ENCODE measurements at regions not wholly inside any gene's neighbourhood (a gene's known extent, or its start where the extent isn't known, plus 50 kb on each side); places are given as distances from the start of the nearest gene placed in this dataset.
"Not testable (repeated sequence)": the region's sequence is repeated elsewhere in the genome, so short reads cannot be mapped to it uniquely, and the experiment has no call there.

GRCh38 chr1:229920683-229921082, 146.4 kb upstream of the GALNT2 start:
- no peak for DNase-seq (ENCODE audit: low spot score)

GRCh38 chr1:229922249-229922648, 144.8 kb upstream of the GALNT2 start:
- no peak for DNase-seq (ENCODE audit: low spot score)

GRCh38 chr1:229924639-229925038, 142.4 kb upstream of the GALNT2 start:
- no peak for DNase-seq (ENCODE audit: low spot score)

GRCh38 chr1:229928767-229929166, 138.3 kb upstream of the GALNT2 start:
- DNase-seq (ENCODE audit: low spot score) = no peak

- not testable (repeated sequence) for DNase-seq (ENCODE audit: low spot score)
Observed at GRCh38 chr1:229931751-229932150, 135.3 kb upstream of the GALNT2 start.

GRCh38 chr1:229935157-229935556, 131.9 kb upstream of the GALNT2 start:
- DNase-seq (ENCODE audit: low spot score) = not testable (repeated sequence)

- no peak for DNase-seq (ENCODE audit: low spot score)
Observed at GRCh38 chr1:229938551-229938950, 128.5 kb upstream of the GALNT2 start.

GRCh38 chr1:229940684-229941083, 126.4 kb upstream of the GALNT2 start:
- DNase-seq (ENCODE audit: low spot score) = no peak

GRCh38 chr1:229941160-229941559, 125.9 kb upstream of the GALNT2 start:
- DNase-seq (ENCODE audit: low spot score) = no peak

- DNase-seq (ENCODE audit: low spot score) = no peak
Observed at GRCh38 chr1:229941831-229942230, 125.2 kb upstream of the GALNT2 start.

- no peak for DNase-seq (ENCODE audit: low spot score)
Observed at GRCh38 chr1:229942501-229942900, 124.5 kb upstream of the GALNT2 start.

GRCh38 chr1:229943148-229943714, 123.8 kb upstream of the GALNT2 start:
- DNase-seq (ENCODE audit: low spot score) = no peak

GRCh38 chr1:229943988-229944743, 122.9 kb upstream of the GALNT2 start:
- no peak for DNase-seq (ENCODE audit: low spot score)

- DNase-seq (ENCODE audit: low spot score) = no peak
Observed at GRCh38 chr1:229945795-229946194, 121.2 kb upstream of the GALNT2 start.

GRCh38 chr1:229947968-229948367, 119.1 kb upstream of the GALNT2 start:
- DNase-seq (ENCODE audit: low spot score) = no peak

- no peak for DNase-seq (ENCODE audit: low spot score)
Observed at GRCh38 chr1:229948438-229948837, 118.6 kb upstream of the GALNT2 start.

- DNase-seq (ENCODE audit: low spot score) = no peak
Observed at GRCh38 chr1:229949500-229949899, 117.5 kb upstream of the GALNT2 start.

- DNase-seq (ENCODE audit: low spot score) = no peak
Observed at GRCh38 chr1:229950020-229950419, 117.0 kb upstream of the GALNT2 start.

GRCh38 chr1:229950908-229951307, 116.1 kb upstream of the GALNT2 start:
- no peak for DNase-seq (ENCODE audit: low spot score)

GRCh38 chr1:229951856-229952534, 115.0 kb upstream of the GALNT2 start:
- DNase-seq (ENCODE audit: low spot score) = no peak

- no peak for DNase-seq (ENCODE audit: low spot score)
Observed at GRCh38 chr1:229952670-229953520, 114.1 kb upstream of the GALNT2 start.

GRCh38 chr1:229953736-229954326, 113.2 kb upstream of the GALNT2 start:
- no peak for DNase-seq (ENCODE audit: low spot score)
